ENCODE measurements at regions not wholly inside any gene's neighbourhood (a gene's known extent, or its start where the extent isn't known, plus 50 kb on each side); places are given as distances from the start of the nearest gene placed in this dataset.

GRCh38 chr2:35790292-35790691, 565.3 kb upstream of the CRIM1 start:
- no peak for DNase-seq (ENCODE audit: low spot score)
- H3K4me3 ChIP-seq: no peak overlapping the region
- H3K9me3 ChIP-seq: no peaks in the 10 kb centered on the region
- no peaks in the 10 kb centered on the region for H3K27me3 ChIP-seq (replicated peaks; ENCODE audit: insufficient read depth)
- H3K4me1 ChIP-seq (ENCODE audit: control insufficient read depth in 1 of 2, low read depth in 2 of 2): no peaks in the 10 kb centered on the region
- no peak for TF ChIP-seq CTCF (IDR thresholded peaks at IDR 0.05)
- ATAC-seq (ENCODE audit: insufficient number of reproducible peaks, low FRiP score, low read depth): no peak
- H3K27ac ChIP-seq: no peak overlapping the region
- no peaks in the 10 kb centered on the region for H3K36me3 ChIP-seq

GRCh38 chr2:35788543-35788942, 567.0 kb upstream of the CRIM1 start:
- no peak overlapping the region for H3K4me3 ChIP-seq
- no peak for DNase-seq (ENCODE audit: low spot score)
- H3K9me3 ChIP-seq: no peaks in the 10 kb centered on the region
- no peak overlapping the region for H3K27ac ChIP-seq
- no peak for ATAC-seq (ENCODE audit: insufficient number of reproducible peaks, low FRiP score, low read depth)
- H3K36me3 ChIP-seq: no peaks in the 10 kb centered on the region
- H3K27me3 ChIP-seq (replicated peaks; ENCODE audit: insufficient read depth): no peaks in the 10 kb centered on the region
- H3K4me1 ChIP-seq (ENCODE audit: control insufficient read depth in 1 of 2, low read depth in 2 of 2): no peaks in the 10 kb centered on the region
- TF ChIP-seq CTCF (IDR thresholded peaks at IDR 0.05): no peak

- H3K27ac ChIP-seq: no peak overlapping the region
- H3K9me3 ChIP-seq: no peaks in the 10 kb centered on the region
- no peak for DNase-seq (ENCODE audit: low spot score)
- H3K4me1 ChIP-seq (ENCODE audit: control insufficient read depth in 1 of 2, low read depth in 2 of 2): no peaks in the 10 kb centered on the region
- no peak for ATAC-seq (ENCODE audit: insufficient number of reproducible peaks, low FRiP score, low read depth)
- no peak for TF ChIP-seq CTCF (IDR thresholded peaks at IDR 0.05)
- no peak overlapping the region for H3K4me3 ChIP-seq
- no peaks in the 10 kb centered on the region for H3K36me3 ChIP-seq
- no peaks in the 10 kb centered on the region for H3K27me3 ChIP-seq (replicated peaks; ENCODE audit: insufficient read depth)
These were observed 568.1 kb upstream of the CRIM1 start for GRCh38 chr2:35787302-35788031.

- H3K4me1 ChIP-seq (ENCODE audit: control insufficient read depth in 1 of 2, low read depth in 2 of 2): no peaks in the 10 kb centered on the region
- no peak for TF ChIP-seq CTCF (IDR thresholded peaks at IDR 0.05)
- H3K27ac ChIP-seq: no peak overlapping the region
- no peaks in the 10 kb centered on the region for H3K36me3 ChIP-seq
- ATAC-seq (ENCODE audit: insufficient number of reproducible peaks, low FRiP score, low read depth): no peak
- no peaks in the 10 kb centered on the region for H3K9me3 ChIP-seq
- no peaks in the 10 kb centered on the region for H3K27me3 ChIP-seq (replicated peaks; ENCODE audit: insufficient read depth)
- H3K4me3 ChIP-seq: no peak overlapping the region
- DNase-seq (ENCODE audit: low spot score): no peak
These were observed 570.0 kb upstream of the CRIM1 start for GRCh38 chr2:35785564-35785963.

GRCh38 chr2:35784777-35785176, 570.8 kb upstream of the CRIM1 start:
- no peaks in the 10 kb centered on the region for H3K27me3 ChIP-seq (replicated peaks; ENCODE audit: insufficient read depth)
- no peaks in the 10 kb centered on the region for H3K4me1 ChIP-seq (ENCODE audit: control insufficient read depth in 1 of 2, low read depth in 2 of 2)
- H3K9me3 ChIP-seq: no peaks in the 10 kb centered on the region
- no peak overlapping the region for H3K4me3 ChIP-seq
- no peaks in the 10 kb centered on the region for H3K36me3 ChIP-seq
- no peak for ATAC-seq (ENCODE audit: insufficient number of reproducible peaks, low FRiP score, low read depth)
- DNase-seq (ENCODE audit: low spot score): no peak
- H3K27ac ChIP-seq: no peak overlapping the region
- no peak for TF ChIP-seq CTCF (IDR thresholded peaks at IDR 0.05)
